8988T (cell line): ENCODE measurements at regions not wholly inside any gene's neighbourhood (a gene's known extent, or its start where the extent isn't known, plus 50 kb on each side); places are given as distances from the start of the nearest gene placed in this dataset.

Experiments
- DNase-seq: peaks from one replicate; pipeline ENCODE4 v3.0.0; 2011

- DNase-seq: no peak
Observed at GRCh38 chr13:70473907-70474306, 365.7 kb upstream of the KLHL1 start.

- no peak for DNase-seq
Observed at GRCh38 chr13:70469077-70469476, 360.8 kb upstream of the KLHL1 start.

- no peak for DNase-seq
Observed at GRCh38 chr13:70457474-70457873, 349.2 kb upstream of the KLHL1 start.

GRCh38 chr13:70448820-70449219, 340.6 kb upstream of the KLHL1 start:
- no peak for DNase-seq

GRCh38 chr13:70432276-70432805, 324.1 kb upstream of the KLHL1 start:
- no peak for DNase-seq

GRCh38 chr13:70430256-70430655, 322.0 kb upstream of the KLHL1 start:
- no peak for DNase-seq

GRCh38 chr13:70424928-70425327, 316.7 kb upstream of the KLHL1 start:
- no peak for DNase-seq

GRCh38 chr13:70424428-70424827, 316.2 kb upstream of the KLHL1 start:
- DNase-seq: no peak

GRCh38 chr13:70415136-70415535, 306.9 kb upstream of the KLHL1 start:
- DNase-seq: no peak

GRCh38 chr13:70408865-70409264, 300.6 kb upstream of the KLHL1 start:
- DNase-seq: no peak

GRCh38 chr13:70407486-70407885, 299.2 kb upstream of the KLHL1 start:
- no peak for DNase-seq

GRCh38 chr13:70405266-70405665, 297.0 kb upstream of the KLHL1 start:
- no peak for DNase-seq

GRCh38 chr13:70394031-70394548, 285.8 kb upstream of the KLHL1 start:
- DNase-seq: no peak

- no peak for DNase-seq
Observed at GRCh38 chr13:70391678-70392077, 283.4 kb upstream of the KLHL1 start.

- no peak for DNase-seq
Observed at GRCh38 chr13:70390968-70391367, 282.7 kb upstream of the KLHL1 start.

- DNase-seq: no peak
Observed at GRCh38 chr13:70390064-70390463, 281.8 kb upstream of the KLHL1 start.

- DNase-seq: no peak
Observed at GRCh38 chr13:70388935-70389334, 280.7 kb upstream of the KLHL1 start.

GRCh38 chr13:70386919-70387318, 278.7 kb upstream of the KLHL1 start:
- no peak for DNase-seq

GRCh38 chr13:70385852-70386251, 277.6 kb upstream of the KLHL1 start:
- no peak for DNase-seq

GRCh38 chr13:70384156-70384555, 275.9 kb upstream of the KLHL1 start:
- no peak for DNase-seq

GRCh38 chr13:70380809-70381208, 272.6 kb upstream of the KLHL1 start:
- DNase-seq: no peak

GRCh38 chr13:70375718-70376117, 267.5 kb upstream of the KLHL1 start:
- DNase-seq: no peak

GRCh38 chr13:70370924-70371323, 262.7 kb upstream of the KLHL1 start:
- no peak for DNase-seq

- DNase-seq: no peak
Observed at GRCh38 chr13:70366720-70367119, 258.5 kb upstream of the KLHL1 start.

- no peak for DNase-seq
Observed at GRCh38 chr13:70363991-70364390, 255.7 kb upstream of the KLHL1 start.
